Sigmoid colon (tissue), 4 donors: ENCODE measurements at regions not wholly inside any gene's neighbourhood (a gene's known extent, or its start where the extent isn't known, plus 50 kb on each side); places are given as distances from the start of the nearest gene placed in this dataset.

Experiments
- CTCF ChIP-seq, 4 experiments: fragments of 450-650 bp in 3 of 4; fragments of 200-600 bp in 1 of 4; IDR thresholded peaks; one replicate each; pipeline ENCODE4 v1.5.1; 2016 to 2019; ENCODE audit warnings: antibody characterized with exemption in 4 of 4, mild to moderate bottlenecking in 3 of 4, moderate library complexity in 2 of 4
- EP300 ChIP-seq, 4 donors: sonication (generic); formaldehyde crosslinking; IDR thresholded peaks; one replicate each; pipeline ENCODE4 v1.6.1; 2017; ENCODE audit warnings: antibody characterized with exemption in 4 of 4
- POLR2AphosphoS5 ChIP-seq, 4 donors: sonication (generic); formaldehyde crosslinking; IDR thresholded peaks; one replicate each; pipeline ENCODE4 v1.6.1; 2017; ENCODE audit warnings: antibody characterized with exemption in 4 of 4

GRCh38 chr14:104344818-104345620, 206.6 kb downstream of the KIF26A start:
- no peak for TF ChIP-seq CTCF (IDR thresholded peaks at IDR 0.05)
- TF ChIP-seq POLR2AphosphoS5 (IDR thresholded peaks at IDR 0.05) = no peak
- TF ChIP-seq EP300 (IDR thresholded peaks at IDR 0.05) = no peak
